ENCODE measurements at regions not wholly inside any gene's neighbourhood (a gene's known extent, or its start where the extent isn't known, plus 50 kb on each side); places are given as distances from the start of the nearest gene placed in this dataset.

- TF ChIP-seq CTCF (IDR thresholded peaks at IDR 0.05) = no peak
- no peak for TF ChIP-seq GATA2 (CRISPR knock-in tag; IDR thresholded peaks at IDR 0.05)
- no peak for TF ChIP-seq TAF1 (IDR thresholded peaks at IDR 0.05; ENCODE audit: borderline replicate concordance, low read depth, low read length)
- no peak for TF ChIP-seq EP300 (IDR thresholded peaks at IDR 0.05; ENCODE audit: borderline replicate concordance in 1 of 2, low read depth in 1 of 2, low read length in 1 of 2)
- TF ChIP-seq SIN3A (IDR thresholded peaks at IDR 0.05; ENCODE audit: borderline replicate concordance, low read depth, low read length) = no peak
- no peak for TF ChIP-seq EZH2phosphoT487 (IDR thresholded peaks at IDR 0.05; ENCODE audit: borderline replicate concordance, low read depth)
- TF ChIP-seq JUND (IDR thresholded peaks at IDR 0.05) = no peak
Observed at GRCh38 chr6:6711832-6712448, 123.4 kb downstream of the LY86 start.

Measured in SK-N-SH (cell line).